Heart right ventricle (tissue), 16 donors: ENCODE measurements at regions not wholly inside any gene's neighbourhood (a gene's known extent, or its start where the extent isn't known, plus 50 kb on each side); places are given as distances from the start of the nearest gene placed in this dataset.

Source experiments
- ATAC-seq, 8 donors: fragments of 200-7000 bp; cut with Tn5 transposase; one replicate each; pipeline ENCODE4 v1.9.1; 2020; ENCODE audit warnings: mild to moderate bottlenecking in 8 of 8, moderate library complexity in 8 of 8, moderate number of reproducible peaks in 1 of 8
- DNase-seq, 2 donors: peaks; one replicate each; pipeline ENCODE4 v3.0.0-alpha.2; 2020
- H3K27ac ChIP-seq, 10 donors: fragments of 200-600 bp; sonication (generic) in 2 of 10; one replicate each; pipeline versions ENCODE4 v1.5.0 to v1.8.0; 2020 to 2022; ENCODE audit warnings: mild to moderate bottlenecking in 3 of 10
- H3K27me3 ChIP-seq, 7 donors: fragments of 200-600 bp; one replicate each; pipeline ENCODE4 v1.8.0; 2021 to 2022; ENCODE audit warnings: mild to moderate bottlenecking in 2 of 7
- H3K36me3 ChIP-seq, 9 donors: fragments of 200-600 bp; sonication (generic) in 1 of 9; one replicate each; pipeline versions ENCODE4 v1.5.0 to v1.8.0; 2020 to 2022; ENCODE audit warnings: mild to moderate bottlenecking in 2 of 9
- H3K4me1 ChIP-seq, 9 donors: fragments of 200-600 bp; sonication (generic) in 1 of 9; one replicate each; pipeline versions ENCODE4 v1.5.0 to v1.8.0; 2020 to 2022; ENCODE audit warnings: mild to moderate bottlenecking in 4 of 9
- H3K4me3 ChIP-seq, 10 donors: fragments of 200-600 bp; sonication (generic) in 2 of 10; one replicate each; pipeline versions ENCODE4 v1.5.0 to v1.8.0; 2020 to 2022; ENCODE audit warnings: mild to moderate bottlenecking in 7 of 10, moderate library complexity in 2 of 10
- H3K9me3 ChIP-seq, 11 donors: fragments of 200-600 bp in 10 of 11; sonication (generic) in 2 of 11; one replicate each; pipeline versions ENCODE4 v1.5.0 to v1.8.0; 2013 to 2022; ENCODE audit warnings: mild to moderate bottlenecking in 2 of 11, control low read depth in 1 of 11, moderate library complexity in 1 of 11
- CTCF ChIP-seq, 9 donors: fragments of 200-600 bp; sonication (generic) in 2 of 9; IDR thresholded peaks; one replicate each; pipeline versions ENCODE4 v1.5.0 to v1.8.0; 2021 to 2022; ENCODE audit warnings: antibody characterized with exemption in 9 of 9, mild to moderate bottlenecking in 5 of 9, moderate library complexity in 1 of 9
- WGBS, 2 donors: extraction: QIAGEN DNeasy Blood & Tissue Kit; methylation state at CpG; one replicate each; pipeline ENCODE4 v1.1.7; 2013; ENCODE audit warnings: inconsistent platforms in 1 of 2; 5-methylcytosine and 5-hydroxymethylcytosine counted together
- intact Hi-C, 10 donors: fragments of 100-400 bp; cut with DNase I; formaldehyde crosslinking; loops; one replicate each; pipeline versions ENCODE4 v1.11.1 to v1.14.2; 2022
- donor health status: Arrhythmogenic right ventricular cardiomyopathy.
- donor health status: ischemic (EF 13 %, LVEDD 7.1; RV severe dilation, severe dysfunction).
- donor health status: healthy with polysubstance abuse.
- donor health status: DM: no; HTN: yes; CAD: no.
- donor health status: DM: no; HTN: no; CAD: no.
- donor health status: ischemic (EF 25% LVEDD 6.9; RV normal size, moderate dysfunction).
- donor health status: ischemic (EF 25% LVEDD 5.7; RV mildly dilated, moderate dysfunction).
- donor health status: healthy.
- donor health status: DM: yes; HTN: yes; CAD: no.
- donor health status: Ischemic cardiomyopathy.
- donor health status: ischemic (EF 35%, LVEDD 5.7; RV mildly dilated, moderate dysfunction).
- donor health status: nonischemic (EF 11% LVEDD 7.7; RV severe dilation, severe dysfunction).
- donor health status: DM: yes; HTN: yes; CAD: no.
- donor health status: PGD.
- donor health status: ischemic (EF 29% LVEDD 5.4; RV normal size, mild dysfunction).
- donor health status: nonischemic (EF 23%, LVEDD 6.1; RV moderate dilation, normal function).

DNA sequence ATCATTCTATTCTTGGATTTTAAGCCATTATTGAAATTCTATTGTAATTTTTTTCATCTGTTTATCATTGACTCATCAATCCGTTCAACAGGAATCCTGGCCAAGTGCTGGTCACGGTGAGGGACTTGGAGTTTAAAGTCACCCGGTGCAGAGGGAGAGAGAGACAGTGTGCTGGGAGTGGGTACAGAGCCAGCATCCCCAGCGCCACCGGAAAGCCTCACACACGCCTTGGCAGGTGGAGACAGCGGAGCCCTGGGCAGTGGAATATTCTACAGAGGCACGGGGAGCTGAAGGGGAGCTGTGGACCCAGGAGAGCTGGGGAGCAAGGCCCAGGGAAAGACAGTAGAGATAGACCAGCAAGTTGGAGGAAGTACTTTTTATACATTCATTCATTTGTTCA lies 787.6 kb downstream of the BRD1 start:
- H3K27me3 ChIP-seq: peaks cover 0 to 52% (median 22%) of the 10 kb centered on the region in 7 donors
- TF ChIP-seq CTCF (IDR thresholded peaks at IDR 0.05): no peak
- DNase-seq: no peak

GRCh38 chr22:49039625-49040024 lies 788.0 kb downstream of the BRD1 start:
- no peak for TF ChIP-seq CTCF (IDR thresholded peaks at IDR 0.05)
- Histone ChIP-seq H3K4me3 (no peak overlapping the region), H3K27ac (no peak overlapping the region), H3K36me3 (no peaks in the 10 kb centered on the region), H3K27me3 (peaks cover 0 to 48% (median 21%) of the 10 kb centered on the region in 7 donors), H3K9me3 (no peaks in the 10 kb centered on the region), H3K4me1 (no peaks in the 10 kb centered on the region)
- DNase-seq (no peak), ATAC-seq (no peak)
- 70 to 86% methylated on average over 7 of the region's 7 CpGs for WGBS, 2 donors
- intact Hi-C loops: loop anchor here in 4 of 10 donors (10.0 kb wide), 3 partner anchors 265 to 685 kb away; no protein-coding TSS in a partner anchor

More for the DNA sequence above, 787.6 kb downstream of the BRD1 start:
- no peak for ATAC-seq
- H3K4me1 ChIP-seq: no peaks in the 10 kb centered on the region
- no peak overlapping the region for H3K27ac ChIP-seq
- H3K36me3 ChIP-seq: no peaks in the 10 kb centered on the region
- H3K9me3 ChIP-seq: no peaks in the 10 kb centered on the region
- 68 to 76% methylated on average over 8 of the region's 8 CpGs for WGBS, 2 donors
- intact Hi-C loops: loop anchor here in 4 of 10 donors (10.0 kb wide), 3 partner anchors 265 to 685 kb away; no protein-coding TSS in a partner anchor
- no peak overlapping the region for H3K4me3 ChIP-seq

DNA sequence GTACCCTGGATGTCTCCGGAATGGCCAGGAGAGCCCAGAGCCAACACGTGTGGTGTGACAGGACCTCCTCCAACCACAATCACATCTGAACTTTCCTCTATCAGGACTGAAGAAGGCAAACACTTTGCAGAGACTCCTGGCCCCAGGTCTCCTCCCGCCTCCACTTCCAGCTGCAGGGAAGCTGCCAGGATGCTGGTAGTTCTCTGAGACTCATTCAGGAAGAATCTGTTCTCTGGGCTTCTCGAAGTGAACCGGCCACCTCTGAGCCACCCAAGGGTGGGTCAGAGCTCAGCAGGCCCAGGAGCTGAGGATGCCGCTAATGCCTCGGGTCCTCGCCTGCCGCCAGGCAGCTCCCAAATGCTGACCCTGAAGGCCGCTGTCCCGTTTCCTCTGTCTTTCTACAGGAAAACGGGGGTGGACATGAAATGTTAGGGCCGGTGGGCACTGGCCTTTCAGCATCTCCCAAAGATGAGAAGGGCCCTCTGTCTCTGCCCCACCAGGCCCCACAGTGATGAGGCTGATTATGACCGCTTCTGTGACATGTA lies 789.9 kb downstream of the BRD1 start:
- peaks cover 0 to 43% (median 30%) of the 10 kb centered on the region in 7 donors for H3K27me3 ChIP-seq
- DNase-seq (no peak), ATAC-seq (no peak)
- no peak overlapping the region for H3K27ac ChIP-seq
- no peak overlapping the region for H3K4me3 ChIP-seq
- intact Hi-C loops: no loop called here
- no peaks in the 10 kb centered on the region for H3K36me3 ChIP-seq
- H3K4me1 ChIP-seq: no peaks in the 10 kb centered on the region
- TF ChIP-seq CTCF (IDR thresholded peaks at IDR 0.05): no peak
- 80 to 84% methylated on average over 14 of the region's 14 CpGs for WGBS, 2 donors
- no peaks in the 10 kb centered on the region for H3K9me3 ChIP-seq

DNA sequence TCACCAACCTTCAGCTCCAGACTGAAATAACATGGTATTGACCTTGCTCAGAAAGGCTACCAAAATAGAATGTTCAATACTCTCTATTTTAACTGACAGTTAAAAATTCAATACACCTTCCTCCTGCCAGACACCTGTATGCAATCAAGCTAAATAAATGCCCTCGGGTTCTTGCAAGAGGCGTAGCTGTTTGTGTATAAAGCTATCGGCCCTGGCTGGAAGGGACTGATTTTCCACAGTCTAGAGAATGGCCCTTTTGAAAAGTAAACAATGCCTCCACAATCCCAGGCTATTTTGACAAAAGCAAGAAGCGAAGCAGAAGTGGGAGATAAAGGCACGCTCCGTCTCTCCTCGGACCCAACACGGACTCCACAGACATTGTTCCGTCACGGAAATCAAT lies 791.2 kb downstream of the BRD1 start:
- 65 to 78% methylated on average over 10 of the region's 10 CpGs for WGBS, 2 donors
- intact Hi-C loops: no loop called here
- no peaks in the 10 kb centered on the region for H3K9me3 ChIP-seq
- ATAC-seq (no peak), DNase-seq (no peak)
- H3K4me1 ChIP-seq: no peaks in the 10 kb centered on the region
- H3K27me3 ChIP-seq: peaks cover 0 to 48% (median 37%) of the 10 kb centered on the region in 7 donors
- no peak overlapping the region for H3K4me3 ChIP-seq
- no peaks in the 10 kb centered on the region for H3K36me3 ChIP-seq
- no peak for TF ChIP-seq CTCF (IDR thresholded peaks at IDR 0.05)
- H3K27ac ChIP-seq: no peak overlapping the region
